ENCODE measurements at regions not wholly inside any gene's neighbourhood (a gene's known extent, or its start where the extent isn't known, plus 50 kb on each side); places are given as distances from the start of the nearest gene placed in this dataset.

- no peak for TF ChIP-seq POLR2A (IDR thresholded peaks at IDR 0.05; ENCODE audit: control extremely low read depth in 1 of 2, low read depth in 2 of 2, low read length in 2 of 2)
- TF ChIP-seq, protein P1, sequence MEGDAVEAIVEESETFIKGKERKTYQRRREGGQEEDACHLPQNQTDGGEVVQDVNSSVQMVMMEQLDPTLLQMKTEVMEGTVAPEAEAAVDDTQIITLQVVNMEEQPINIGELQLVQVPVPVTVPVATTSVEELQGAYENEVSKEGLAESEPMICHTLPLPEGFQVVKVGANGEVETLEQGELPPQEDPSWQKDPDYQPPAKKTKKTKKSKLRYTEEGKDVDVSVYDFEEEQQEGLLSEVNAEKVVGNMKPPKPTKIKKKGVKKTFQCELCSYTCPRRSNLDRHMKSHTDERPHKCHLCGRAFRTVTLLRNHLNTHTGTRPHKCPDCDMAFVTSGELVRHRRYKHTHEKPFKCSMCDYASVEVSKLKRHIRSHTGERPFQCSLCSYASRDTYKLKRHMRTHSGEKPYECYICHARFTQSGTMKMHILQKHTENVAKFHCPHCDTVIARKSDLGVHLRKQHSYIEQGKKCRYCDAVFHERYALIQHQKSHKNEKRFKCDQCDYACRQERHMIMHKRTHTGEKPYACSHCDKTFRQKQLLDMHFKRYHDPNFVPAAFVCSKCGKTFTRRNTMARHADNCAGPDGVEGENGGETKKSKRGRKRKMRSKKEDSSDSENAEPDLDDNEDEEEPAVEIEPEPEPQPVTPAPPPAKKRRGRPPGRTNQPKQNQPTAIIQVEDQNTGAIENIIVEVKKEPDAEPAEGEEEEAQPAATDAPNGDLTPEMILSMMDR (IDR thresholded peaks at IDR 0.05; ENCODE audit: control extremely low read depth in 1 of 3, insufficient read depth in 1 of 3, low read depth in 1 of 3, low read length in 3 of 3) = no peak
- TF ChIP-seq EP300 (IDR thresholded peaks at IDR 0.05; ENCODE audit: borderline replicate concordance in 1 of 2, low read depth in 2 of 2, low read length in 2 of 2) = no peak
- no peak for TF ChIP-seq RAD21 (IDR thresholded peaks at IDR 0.05 in 1 of 2, conservative IDR thresholded peaks at IDR 0.05 in 1 of 2; ENCODE audit: low read depth in 2 of 2, low read length in 2 of 2)
These were observed 64.1 kb upstream of the SIX3 start for GRCh38 chr2:44877417-44877816.

All from H1 (cell line).